H1 (cell line): ENCODE measurements at regions not wholly inside any gene's neighbourhood (a gene's known extent, or its start where the extent isn't known, plus 50 kb on each side); places are given as distances from the start of the nearest gene placed in this dataset.

ENCODE experiments used
- BACH1 ChIP-seq: IDR thresholded peaks from 2 replicates; pipeline ENCODE4 v1.6.1; 2012; ENCODE audit warnings: low read length, improper control_type of control experiment
- EP300 ChIP-seq, 2 experiments: IDR thresholded peaks; 1 replicate in 1 of 2; 2 replicates in 1 of 2; pipeline ENCODE4 v1.6.1; 2011 to 2012; ENCODE audit warnings: low read depth in 2 of 2, low read length in 2 of 2, mild to moderate bottlenecking in 2 of 2, borderline replicate concordance in 1 of 2, inconsistent platforms in 1 of 2, moderate library complexity in 1 of 2
- KDM4A ChIP-seq: IDR thresholded peaks from one replicate; pipeline ENCODE4 v1.7.1; 2012; ENCODE audit warnings: low read depth, mild to moderate bottlenecking, moderate library complexity, low read length, inconsistent platforms; ENCODE audit not compliant: severe bottlenecking
- RXRA ChIP-seq: IDR thresholded peaks from 2 replicates; pipeline ENCODE4 v1.6.1; 2011; ENCODE audit warnings: low read depth, mild to moderate bottlenecking, low read length, moderate library complexity; ENCODE audit not compliant: insufficient read depth
- SP2 ChIP-seq: IDR thresholded peaks from 2 replicates; pipeline ENCODE4 v1.6.1; 2012; ENCODE audit warnings: mild to moderate bottlenecking, low read length, inconsistent platforms
- TAF1 ChIP-seq: IDR thresholded peaks from 2 replicates; pipeline ENCODE4 v1.6.1; 2011; ENCODE audit warnings: mild to moderate bottlenecking, low read depth, low read length
- TF ChIP-seq, protein P1 (sequence below): fragments of 300-600 bp; sonication (generic); IDR thresholded peaks from 2 replicates; pipeline ENCODE4 v1.7.1; 2012; ENCODE audit warnings: low read length, moderate library complexity, mild to moderate bottlenecking, inconsistent platforms; ENCODE audit not compliant: insufficient replicate concordance

DNA sequence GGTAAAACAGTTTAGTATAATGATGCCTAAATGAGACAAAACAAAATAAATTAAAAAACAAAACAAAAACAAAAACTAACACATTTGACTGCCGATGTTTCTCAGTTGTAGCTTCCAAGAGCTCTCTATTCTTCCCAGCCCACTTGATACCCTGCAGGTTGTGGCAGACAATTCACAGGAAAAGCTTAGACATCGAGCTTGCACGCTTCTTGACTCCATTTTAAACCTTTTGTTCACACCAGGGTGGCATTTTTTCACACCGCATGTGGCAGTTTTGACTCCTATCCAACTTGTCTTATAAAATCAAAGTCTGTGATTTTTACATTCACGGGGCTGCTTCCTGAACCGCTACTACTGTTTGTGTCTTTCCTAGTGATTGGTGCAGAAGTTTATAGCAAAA, 575.9 kb downstream of the USP25 start (continued):
- TF ChIP-seq, protein P1, sequence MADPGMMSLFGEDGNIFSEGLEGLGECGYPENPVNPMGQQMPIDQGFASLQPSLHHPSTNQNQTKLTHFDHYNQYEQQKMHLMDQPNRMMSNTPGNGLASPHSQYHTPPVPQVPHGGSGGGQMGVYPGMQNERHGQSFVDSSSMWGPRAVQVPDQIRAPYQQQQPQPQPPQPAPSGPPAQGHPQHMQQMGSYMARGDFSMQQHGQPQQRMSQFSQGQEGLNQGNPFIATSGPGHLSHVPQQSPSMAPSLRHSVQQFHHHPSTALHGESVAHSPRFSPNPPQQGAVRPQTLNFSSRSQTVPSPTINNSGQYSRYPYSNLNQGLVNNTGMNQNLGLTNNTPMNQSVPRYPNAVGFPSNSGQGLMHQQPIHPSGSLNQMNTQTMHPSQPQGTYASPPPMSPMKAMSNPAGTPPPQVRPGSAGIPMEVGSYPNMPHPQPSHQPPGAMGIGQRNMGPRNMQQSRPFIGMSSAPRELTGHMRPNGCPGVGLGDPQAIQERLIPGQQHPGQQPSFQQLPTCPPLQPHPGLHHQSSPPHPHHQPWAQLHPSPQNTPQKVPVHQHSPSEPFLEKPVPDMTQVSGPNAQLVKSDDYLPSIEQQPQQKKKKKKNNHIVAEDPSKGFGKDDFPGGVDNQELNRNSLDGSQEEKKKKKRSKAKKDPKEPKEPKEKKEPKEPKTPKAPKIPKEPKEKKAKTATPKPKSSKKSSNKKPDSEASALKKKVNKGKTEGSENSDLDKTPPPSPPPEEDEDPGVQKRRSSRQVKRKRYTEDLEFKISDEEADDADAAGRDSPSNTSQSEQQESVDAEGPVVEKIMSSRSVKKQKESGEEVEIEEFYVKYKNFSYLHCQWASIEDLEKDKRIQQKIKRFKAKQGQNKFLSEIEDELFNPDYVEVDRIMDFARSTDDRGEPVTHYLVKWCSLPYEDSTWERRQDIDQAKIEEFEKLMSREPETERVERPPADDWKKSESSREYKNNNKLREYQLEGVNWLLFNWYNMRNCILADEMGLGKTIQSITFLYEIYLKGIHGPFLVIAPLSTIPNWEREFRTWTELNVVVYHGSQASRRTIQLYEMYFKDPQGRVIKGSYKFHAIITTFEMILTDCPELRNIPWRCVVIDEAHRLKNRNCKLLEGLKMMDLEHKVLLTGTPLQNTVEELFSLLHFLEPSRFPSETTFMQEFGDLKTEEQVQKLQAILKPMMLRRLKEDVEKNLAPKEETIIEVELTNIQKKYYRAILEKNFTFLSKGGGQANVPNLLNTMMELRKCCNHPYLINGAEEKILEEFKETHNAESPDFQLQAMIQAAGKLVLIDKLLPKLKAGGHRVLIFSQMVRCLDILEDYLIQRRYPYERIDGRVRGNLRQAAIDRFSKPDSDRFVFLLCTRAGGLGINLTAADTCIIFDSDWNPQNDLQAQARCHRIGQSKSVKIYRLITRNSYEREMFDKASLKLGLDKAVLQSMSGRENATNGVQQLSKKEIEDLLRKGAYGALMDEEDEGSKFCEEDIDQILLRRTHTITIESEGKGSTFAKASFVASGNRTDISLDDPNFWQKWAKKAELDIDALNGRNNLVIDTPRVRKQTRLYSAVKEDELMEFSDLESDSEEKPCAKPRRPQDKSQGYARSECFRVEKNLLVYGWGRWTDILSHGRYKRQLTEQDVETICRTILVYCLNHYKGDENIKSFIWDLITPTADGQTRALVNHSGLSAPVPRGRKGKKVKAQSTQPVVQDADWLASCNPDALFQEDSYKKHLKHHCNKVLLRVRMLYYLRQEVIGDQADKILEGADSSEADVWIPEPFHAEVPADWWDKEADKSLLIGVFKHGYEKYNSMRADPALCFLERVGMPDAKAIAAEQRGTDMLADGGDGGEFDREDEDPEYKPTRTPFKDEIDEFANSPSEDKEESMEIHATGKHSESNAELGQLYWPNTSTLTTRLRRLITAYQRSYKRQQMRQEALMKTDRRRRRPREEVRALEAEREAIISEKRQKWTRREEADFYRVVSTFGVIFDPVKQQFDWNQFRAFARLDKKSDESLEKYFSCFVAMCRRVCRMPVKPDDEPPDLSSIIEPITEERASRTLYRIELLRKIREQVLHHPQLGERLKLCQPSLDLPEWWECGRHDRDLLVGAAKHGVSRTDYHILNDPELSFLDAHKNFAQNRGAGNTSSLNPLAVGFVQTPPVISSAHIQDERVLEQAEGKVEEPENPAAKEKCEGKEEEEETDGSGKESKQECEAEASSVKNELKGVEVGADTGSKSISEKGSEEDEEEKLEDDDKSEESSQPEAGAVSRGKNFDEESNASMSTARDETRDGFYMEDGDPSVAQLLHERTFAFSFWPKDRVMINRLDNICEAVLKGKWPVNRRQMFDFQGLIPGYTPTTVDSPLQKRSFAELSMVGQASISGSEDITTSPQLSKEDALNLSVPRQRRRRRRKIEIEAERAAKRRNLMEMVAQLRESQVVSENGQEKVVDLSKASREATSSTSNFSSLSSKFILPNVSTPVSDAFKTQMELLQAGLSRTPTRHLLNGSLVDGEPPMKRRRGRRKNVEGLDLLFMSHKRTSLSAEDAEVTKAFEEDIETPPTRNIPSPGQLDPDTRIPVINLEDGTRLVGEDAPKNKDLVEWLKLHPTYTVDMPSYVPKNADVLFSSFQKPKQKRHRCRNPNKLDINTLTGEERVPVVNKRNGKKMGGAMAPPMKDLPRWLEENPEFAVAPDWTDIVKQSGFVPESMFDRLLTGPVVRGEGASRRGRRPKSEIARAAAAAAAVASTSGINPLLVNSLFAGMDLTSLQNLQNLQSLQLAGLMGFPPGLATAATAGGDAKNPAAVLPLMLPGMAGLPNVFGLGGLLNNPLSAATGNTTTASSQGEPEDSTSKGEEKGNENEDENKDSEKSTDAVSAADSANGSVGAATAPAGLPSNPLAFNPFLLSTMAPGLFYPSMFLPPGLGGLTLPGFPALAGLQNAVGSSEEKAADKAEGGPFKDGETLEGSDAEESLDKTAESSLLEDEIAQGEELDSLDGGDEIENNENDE: no peak
- TF ChIP-seq EP300 (IDR thresholded peaks at IDR 0.05; ENCODE audit: borderline replicate concordance in 1 of 2, low read depth in 2 of 2, low read length in 2 of 2) (no peak), RXRA (no peak), SP2 (no peak), BACH1 (no peak), TAF1 (no peak), KDM4A (no peak)
